HFFc6 (cell line): ENCODE measurements at regions not wholly inside any gene's neighbourhood (a gene's known extent, or its start where the extent isn't known, plus 50 kb on each side); places are given as distances from the start of the nearest gene placed in this dataset.

Source experiments
- DNase-seq: peaks from one replicate; pipeline ENCODE4 v3.0.0-alpha.2; 2018
- H3K27ac Mint-ChIP-seq: 2 replicates; pipeline ENCODE4 v1.8.0; 2020; ENCODE audit warnings: mild to moderate bottlenecking, mixed read lengths
- H3K27me3 Mint-ChIP-seq: 2 replicates; pipeline ENCODE4 v1.8.0; 2021; ENCODE audit warnings: mild to moderate bottlenecking, moderate library complexity, mixed read lengths; ENCODE audit not compliant: insufficient read depth
- H3K36me3 Mint-ChIP-seq: 2 replicates; pipeline ENCODE4 v1.8.0; 2021; ENCODE audit warnings: low read depth, mixed read lengths
- H3K4me1 Mint-ChIP-seq: 2 replicates; pipeline ENCODE4 v1.8.0; 2020; ENCODE audit warnings: low read depth, mixed read lengths
- H3K4me3 Mint-ChIP-seq: 2 replicates; pipeline ENCODE4 v1.8.0; 2020; ENCODE audit warnings: mild to moderate bottlenecking, moderate library complexity, mixed read lengths
- H3K9me3 Mint-ChIP-seq: 2 replicates; pipeline ENCODE4 v1.8.0; 2020; ENCODE audit warnings: mild to moderate bottlenecking, mixed read lengths
- CTCF ChIP-seq: fragments of 200-600 bp; sonication (generic); IDR thresholded peaks from 2 replicates; pipeline ENCODE4 v1.5.0; 2021; ENCODE audit warnings: antibody characterized with exemption, mild to moderate bottlenecking

DNA sequence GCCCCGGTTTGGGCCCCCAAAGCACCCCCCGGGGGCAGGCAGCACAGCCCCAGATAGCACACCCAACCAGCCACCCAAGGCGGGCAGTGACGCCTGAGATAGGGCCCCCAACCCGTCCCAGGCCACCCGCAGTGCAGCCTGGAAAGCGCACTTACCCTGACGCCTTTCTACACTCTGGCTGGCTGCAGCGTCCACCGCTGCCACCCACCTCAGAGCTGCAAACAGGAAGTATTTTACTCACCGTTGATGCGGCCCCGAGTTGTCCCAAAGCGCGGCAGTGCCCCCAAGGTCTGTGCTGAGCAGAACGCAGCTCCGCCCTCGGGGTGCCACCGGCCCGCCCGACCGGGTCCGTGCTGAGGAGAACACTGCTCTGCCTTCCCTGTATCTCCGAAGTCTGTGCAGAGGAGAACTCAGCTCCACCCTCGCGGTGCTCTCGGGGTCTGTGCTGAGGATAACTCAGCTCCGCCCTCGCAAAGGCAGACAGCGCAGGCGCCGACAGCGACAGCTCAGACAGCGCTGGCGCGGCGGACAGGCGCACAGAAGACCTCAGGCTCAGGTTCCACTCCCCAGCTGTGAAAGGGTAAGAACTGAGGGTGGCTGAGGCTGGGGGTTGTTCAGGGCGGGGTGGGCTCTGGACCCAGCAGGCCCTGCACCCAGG lies 786.9 kb downstream of the CDY1 start:
- no peak for TF ChIP-seq CTCF
- Mint-ChIP-seq H3K4me1 (no peaks in the 10 kb centered on the region), H3K27ac (no peak overlapping the region), H3K4me3 (no peak overlapping the region), H3K9me3 (peaks cover 1% of the 10 kb centered on the region), H3K36me3 (no peaks in the 10 kb centered on the region), H3K27me3 (no peaks in the 10 kb centered on the region; the same call in 1 of the 2 replicates)
- no peak for DNase-seq

DNA sequence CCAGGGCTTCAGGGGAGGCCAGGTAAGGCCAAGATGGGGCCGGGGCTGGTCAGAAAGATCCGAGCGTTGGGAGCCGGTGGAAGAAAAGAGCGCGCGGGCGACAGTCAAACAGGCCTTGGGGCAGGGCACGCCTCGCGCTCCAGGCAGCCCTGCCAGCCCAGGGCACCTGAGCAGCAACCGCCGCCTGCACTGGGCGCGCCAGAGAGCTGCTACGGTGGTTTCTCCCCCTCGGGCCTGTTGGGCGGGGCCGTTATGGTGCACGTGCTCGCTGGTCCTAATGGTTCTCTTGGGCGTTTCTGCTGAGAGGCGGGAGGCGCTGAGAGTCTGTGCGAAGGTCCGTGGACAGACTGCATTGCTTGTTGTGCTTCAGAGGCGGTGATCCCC lies 787.4 kb downstream of the CDY1 start:
- Mint-ChIP-seq H3K4me1 (no peaks in the 10 kb centered on the region), H3K9me3 (no peaks in the 10 kb centered on the region), H3K27ac (no peak overlapping the region), H3K4me3 (no peak overlapping the region), H3K36me3 (no peaks in the 10 kb centered on the region), H3K27me3 (no peaks in the 10 kb centered on the region; the same call in 1 of the 2 replicates)
- no peak for DNase-seq
- TF ChIP-seq CTCF: no peak
